Right lobe of liver (tissue), 4 donors: ENCODE measurements at regions not wholly inside any gene's neighbourhood (a gene's known extent, or its start where the extent isn't known, plus 50 kb on each side); places are given as distances from the start of the nearest gene placed in this dataset.
"Not testable (repeated sequence)": the region's sequence is repeated elsewhere in the genome, so short reads cannot be mapped to it uniquely, and the experiment has no call there.

Source experiments
- POLR2A ChIP-seq: fragments of 450-650 bp; IDR thresholded peaks from one replicate; pipeline ENCODE4 v1.6.1; 2017; ENCODE audit warnings: antibody characterized with exemption, mild to moderate bottlenecking
- TF ChIP-seq, protein P1 (sequence below), 4 donors: fragments of 200-600 bp in 3 of 4; fragments of 450-650 bp in 1 of 4; IDR thresholded peaks; one replicate each; pipeline versions ENCODE4 v1.5.1 to v1.8.0; 2016 to 2022; ENCODE audit warnings: antibody characterized with exemption in 4 of 4, mild to moderate bottlenecking in 2 of 4
- donor health status: DM: no; HTN: no; CAD: no.
- donor health status: DM: no; HTN: no; CAD: no.
- donor health status: DM: no; HTN: yes; CAD: no.

DNA sequence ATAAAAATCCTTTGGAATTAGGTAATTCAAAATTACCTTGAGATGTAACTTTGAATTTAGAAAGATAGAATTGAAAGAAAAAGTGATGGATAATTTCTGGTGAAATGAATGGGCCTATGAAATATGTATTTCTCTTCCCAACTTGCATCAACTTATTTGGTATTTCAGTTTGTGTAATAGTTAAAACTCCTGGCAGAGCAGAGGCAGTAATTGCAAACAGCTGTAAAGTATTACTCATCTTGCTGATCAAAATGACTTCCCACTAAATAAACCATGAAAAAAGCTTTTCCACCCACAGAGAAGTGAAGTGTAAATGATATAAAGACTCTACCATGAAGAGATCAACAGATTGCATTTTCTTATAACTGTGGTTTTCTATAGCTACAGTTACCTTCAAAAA is 201.0 kb downstream of the POTED start:
- TF ChIP-seq, protein P1, sequence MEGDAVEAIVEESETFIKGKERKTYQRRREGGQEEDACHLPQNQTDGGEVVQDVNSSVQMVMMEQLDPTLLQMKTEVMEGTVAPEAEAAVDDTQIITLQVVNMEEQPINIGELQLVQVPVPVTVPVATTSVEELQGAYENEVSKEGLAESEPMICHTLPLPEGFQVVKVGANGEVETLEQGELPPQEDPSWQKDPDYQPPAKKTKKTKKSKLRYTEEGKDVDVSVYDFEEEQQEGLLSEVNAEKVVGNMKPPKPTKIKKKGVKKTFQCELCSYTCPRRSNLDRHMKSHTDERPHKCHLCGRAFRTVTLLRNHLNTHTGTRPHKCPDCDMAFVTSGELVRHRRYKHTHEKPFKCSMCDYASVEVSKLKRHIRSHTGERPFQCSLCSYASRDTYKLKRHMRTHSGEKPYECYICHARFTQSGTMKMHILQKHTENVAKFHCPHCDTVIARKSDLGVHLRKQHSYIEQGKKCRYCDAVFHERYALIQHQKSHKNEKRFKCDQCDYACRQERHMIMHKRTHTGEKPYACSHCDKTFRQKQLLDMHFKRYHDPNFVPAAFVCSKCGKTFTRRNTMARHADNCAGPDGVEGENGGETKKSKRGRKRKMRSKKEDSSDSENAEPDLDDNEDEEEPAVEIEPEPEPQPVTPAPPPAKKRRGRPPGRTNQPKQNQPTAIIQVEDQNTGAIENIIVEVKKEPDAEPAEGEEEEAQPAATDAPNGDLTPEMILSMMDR (IDR thresholded peaks at IDR 0.05), result not testable (repeated sequence)
- not testable (repeated sequence) for TF ChIP-seq POLR2A
